WTC11 (cell line): ENCODE measurements at regions not wholly inside any gene's neighbourhood (a gene's known extent, or its start where the extent isn't known, plus 50 kb on each side); places are given as distances from the start of the nearest gene placed in this dataset.

Experiments used
- ATAC-seq: fragments of 200-7000 bp; cut with Tn5 transposase; 2 replicates; pipeline ENCODE4 v1.10.0; 2021; ENCODE audit warnings: mild to moderate bottlenecking, moderate library complexity
- CTCF ChIA-PET: fragments of 300-600 bp; sonication (Branson Sonifier 250); formaldehyde crosslinking; loops from one replicate; lab custom pipeline; 2021; ENCODE audit warnings: antibody characterized with exemption; lab: Charles Lee
- POLR2A ChIA-PET: fragments of 350-600 bp; sonication (Branson Sonifier 250); formaldehyde crosslinking; loops from one replicate; lab custom pipeline; 2021; ENCODE audit warnings: antibody characterized with exemption; lab: Charles Lee
- DNase-seq: peaks from one replicate; pipeline ENCODE4 v3.0.0; 2021; ENCODE audit warnings: low spot score
- H3K27ac Mint-ChIP-seq: 2 replicates; pipeline ENCODE4 v1.8.0; 2021; ENCODE audit warnings: mixed read lengths
- H3K27me3 Mint-ChIP-seq: 2 replicates; pipeline ENCODE4 v1.8.0; 2021; ENCODE audit warnings: low read depth, mild to moderate bottlenecking, moderate library complexity, mixed read lengths
- H3K36me3 Mint-ChIP-seq: 2 replicates; pipeline ENCODE4 v1.8.0; 2021; ENCODE audit warnings: mixed read lengths
- H3K4me1 Mint-ChIP-seq: 2 replicates; pipeline ENCODE4 v1.8.0; 2022; ENCODE audit warnings: mixed read lengths
- H3K4me3 Mint-ChIP-seq: 2 replicates; pipeline ENCODE4 v1.8.0; 2021; ENCODE audit warnings: mild to moderate bottlenecking, moderate library complexity, mixed read lengths
- H3K9me3 Mint-ChIP-seq: 2 replicates; pipeline ENCODE4 v1.8.0; 2021; ENCODE audit warnings: mixed read lengths
- AR ChIP-seq: fragments of 250-450 bp; sonication (Bioruptor Pico); IDR thresholded peaks from 2 replicates; pipeline ENCODE4 v1.9.0; 2021; ENCODE audit warnings: mild to moderate bottlenecking
- CBFB ChIP-seq: sonication (generic); formaldehyde crosslinking; IDR thresholded peaks from 2 replicates; pipeline ENCODE4 v1.8.1; 2022; ENCODE audit warnings: mild to moderate bottlenecking, low read depth, missing genetic modification reagents
- CREM ChIP-seq: sonication (generic); formaldehyde crosslinking; IDR thresholded peaks from 2 replicates; pipeline ENCODE4 v1.8.1; 2022; ENCODE audit warnings: mild to moderate bottlenecking, missing genetic modification reagents, moderate library complexity
- ELF4 ChIP-seq: sonication (generic); formaldehyde crosslinking; IDR thresholded peaks from 2 replicates; pipeline ENCODE4 v1.8.1; 2022; ENCODE audit warnings: low read depth, mild to moderate bottlenecking, moderate library complexity, missing genetic modification reagents
- ETV6 ChIP-seq: sonication (generic); formaldehyde crosslinking; IDR thresholded peaks from 2 replicates; pipeline ENCODE4 v1.8.1; 2022; ENCODE audit warnings: mild to moderate bottlenecking, missing genetic modification reagents
- FOXK1 ChIP-seq: sonication (generic); formaldehyde crosslinking; IDR thresholded peaks from 2 replicates; pipeline ENCODE4 v1.8.0; 2022; ENCODE audit warnings: mild to moderate bottlenecking, moderate library complexity, missing genetic modification reagents
- FOXP1 ChIP-seq: sonication (generic); formaldehyde crosslinking; IDR thresholded peaks from 2 replicates; pipeline ENCODE4 v1.8.0; 2022; ENCODE audit warnings: missing genetic modification reagents, mild to moderate bottlenecking, moderate library complexity, borderline replicate concordance
- HMGA2 ChIP-seq: fragments of 250-450 bp; sonication (Bioruptor Pico); IDR thresholded peaks from 2 replicates; pipeline ENCODE4 v1.4.0; 2021; ENCODE audit warnings: mild to moderate bottlenecking, moderate library complexity
- KAT7 ChIP-seq: sonication (generic); formaldehyde crosslinking; IDR thresholded peaks from 2 replicates; pipeline ENCODE4 v1.8.1; 2023; ENCODE audit warnings: missing genetic modification reagents, mild to moderate bottlenecking, borderline replicate concordance
- MAX ChIP-seq: sonication (generic); formaldehyde crosslinking; IDR thresholded peaks from 2 replicates; pipeline ENCODE4 v1.8.0; 2022; ENCODE audit warnings: mild to moderate bottlenecking, missing genetic modification reagents
- NR2C2 ChIP-seq: sonication (generic); formaldehyde crosslinking; IDR thresholded peaks from 2 replicates; pipeline ENCODE4 v1.8.0; 2022; ENCODE audit warnings: mild to moderate bottlenecking, missing genetic modification reagents
- NR3C1 ChIP-seq: sonication (generic); formaldehyde crosslinking; conservative IDR thresholded peaks from 2 replicates; pipeline ENCODE4 v1.8.1; 2023; ENCODE audit warnings: low read depth, mild to moderate bottlenecking, missing genetic modification reagents
- OVOL2 ChIP-seq: fragments of 250-450 bp; sonication (Bioruptor Pico); IDR thresholded peaks from 2 replicates; pipeline ENCODE4 v1.9.0; 2021; ENCODE audit warnings: mild to moderate bottlenecking, borderline replicate concordance
- PRRX2 ChIP-seq: fragments of 250-450 bp; sonication (Bioruptor Pico); IDR thresholded peaks from 2 replicates; pipeline ENCODE4 v1.8.0; 2021; ENCODE audit warnings: mild to moderate bottlenecking
- RELA ChIP-seq: sonication (generic); formaldehyde crosslinking; IDR thresholded peaks from 2 replicates; pipeline ENCODE4 v1.8.1; 2022; ENCODE audit warnings: missing genetic modification reagents, mild to moderate bottlenecking, borderline replicate concordance
- SOX15 ChIP-seq: fragments of 250-450 bp; sonication (Bioruptor Pico); IDR thresholded peaks from 2 replicates; pipeline ENCODE4 v1.9.0; 2021; ENCODE audit warnings: mild to moderate bottlenecking
- TCF7 ChIP-seq: sonication (generic); formaldehyde crosslinking; IDR thresholded peaks from 2 replicates; pipeline ENCODE4 v1.8.0; 2022; ENCODE audit warnings: mild to moderate bottlenecking, low read depth, missing genetic modification reagents, moderate library complexity
- TEAD4 ChIP-seq: sonication (generic); formaldehyde crosslinking; IDR thresholded peaks from 2 replicates; pipeline ENCODE4 v1.8.0; 2022; ENCODE audit warnings: mild to moderate bottlenecking, missing genetic modification reagents
- USF1 ChIP-seq: sonication (generic); formaldehyde crosslinking; IDR thresholded peaks from 2 replicates; pipeline ENCODE4 v1.8.0; 2022; ENCODE audit warnings: mild to moderate bottlenecking, missing genetic modification reagents
- ZBTB21 ChIP-seq: sonication (generic); formaldehyde crosslinking; IDR thresholded peaks from 2 replicates; pipeline ENCODE4 v1.8.1; 2023; ENCODE audit warnings: mild to moderate bottlenecking, missing genetic modification reagents, borderline replicate concordance
- ZNF232 ChIP-seq: sonication (generic); formaldehyde crosslinking; IDR thresholded peaks from 2 replicates; pipeline ENCODE4 v1.8.0; 2022; ENCODE audit warnings: mild to moderate bottlenecking, missing genetic modification reagents
- TF ChIP-seq, protein P1 (sequence below): sonication (generic); formaldehyde crosslinking; IDR thresholded peaks from 2 replicates; pipeline ENCODE4 v1.8.0; 2022; ENCODE audit warnings: mild to moderate bottlenecking, missing genetic modification reagents
- TF ChIP-seq, protein P2 (sequence below): fragments of 250-450 bp; sonication (Bioruptor Pico); IDR thresholded peaks from 2 replicates; pipeline ENCODE4 v1.9.0; 2021; ENCODE audit warnings: mild to moderate bottlenecking, borderline replicate concordance
- TF ChIP-seq, protein P3 (sequence below): fragments of 250-450 bp; sonication (Bioruptor Pico); conservative IDR thresholded peaks from 2 replicates; pipeline ENCODE4 v1.9.0; 2021; ENCODE audit warnings: mild to moderate bottlenecking

- no peak for TF ChIP-seq AR (CRISPR knock-in tag)
- no peak for TF ChIP-seq ELF4 (CRISPR knock-in tag)
- TF ChIP-seq FOXK1 (CRISPR knock-in tag), result no peak
- TF ChIP-seq ZNF232 (CRISPR knock-in tag), result no peak
- no peak for TF ChIP-seq MAX (CRISPR knock-in tag)
Measured at GRCh38 chr5:174291162-174291561, 245.7 kb downstream of the NSG2 start (continued).

- POLR2A ChIA-PET, result no interaction called here
- TF ChIP-seq FOXP1 (no peak), SOX15 (no peak), HMGA2 (CRISPR knock-in tag) (no peak), PRRX2 (CRISPR knock-in tag) (no peak), NR3C1 (CRISPR knock-in tag) (no peak), TEAD4 (no peak), MAX (CRISPR knock-in tag) (no peak), NR2C2 (CRISPR knock-in tag) (no peak)
- ATAC-seq (no peak), DNase-seq (no peak)
- H3K4me3 Mint-ChIP-seq, result no peak overlapping the region
- H3K9me3 Mint-ChIP-seq, result peaks cover 8% of the 10 kb centered on the region
- no peaks in the 10 kb centered on the region for H3K4me1 Mint-ChIP-seq
- no peaks in the 10 kb centered on the region for H3K36me3 Mint-ChIP-seq
- no peak overlapping the region for H3K27ac Mint-ChIP-seq
- no peaks in the 10 kb centered on the region; the same call in 1 of the 2 replicates for H3K27me3 Mint-ChIP-seq
- CTCF ChIA-PET, result no interaction called here
Measured at GRCh38 chr5:174292348-174292747, 246.8 kb downstream of the NSG2 start.

- Mint-ChIP-seq H3K36me3 (0 out of 2 replicates have a peak, but pooled peaks cover under 1% of the 10 kb centered on the region), H3K27ac (no peak overlapping the region), H3K4me1 (no peaks in the 10 kb centered on the region), H3K9me3 (peaks cover 14% of the 10 kb centered on the region), H3K27me3 (no peaks in the 10 kb centered on the region; the same call in 1 of the 2 replicates), H3K4me3 (no peak overlapping the region)
- ChIA-PET POLR2A (no interaction called here), CTCF (no interaction called here)
- DNase-seq, result no peak
- no peak for ATAC-seq
- TF ChIP-seq OVOL2 (CRISPR knock-in tag) (no peak), USF1 (CRISPR knock-in tag) (no peak), FOXP1 (no peak), CBFB (CRISPR knock-in tag) (no peak), CREM (CRISPR knock-in tag) (no peak), RELA (CRISPR knock-in tag) (no peak), ZBTB21 (CRISPR knock-in tag) (no peak), ETV6 (CRISPR knock-in tag) (no peak), TCF7 (CRISPR knock-in tag) (no peak), FOXK1 (CRISPR knock-in tag) (no peak), KAT7 (CRISPR knock-in tag) (no peak)
- TF ChIP-seq, protein P1, sequence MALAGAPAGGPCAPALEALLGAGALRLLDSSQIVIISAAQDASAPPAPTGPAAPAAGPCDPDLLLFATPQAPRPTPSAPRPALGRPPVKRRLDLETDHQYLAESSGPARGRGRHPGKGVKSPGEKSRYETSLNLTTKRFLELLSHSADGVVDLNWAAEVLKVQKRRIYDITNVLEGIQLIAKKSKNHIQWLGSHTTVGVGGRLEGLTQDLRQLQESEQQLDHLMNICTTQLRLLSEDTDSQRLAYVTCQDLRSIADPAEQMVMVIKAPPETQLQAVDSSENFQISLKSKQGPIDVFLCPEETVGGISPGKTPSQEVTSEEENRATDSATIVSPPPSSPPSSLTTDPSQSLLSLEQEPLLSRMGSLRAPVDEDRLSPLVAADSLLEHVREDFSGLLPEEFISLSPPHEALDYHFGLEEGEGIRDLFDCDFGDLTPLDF (CRISPR knock-in tag), result no peak
- TF ChIP-seq, protein P2, sequence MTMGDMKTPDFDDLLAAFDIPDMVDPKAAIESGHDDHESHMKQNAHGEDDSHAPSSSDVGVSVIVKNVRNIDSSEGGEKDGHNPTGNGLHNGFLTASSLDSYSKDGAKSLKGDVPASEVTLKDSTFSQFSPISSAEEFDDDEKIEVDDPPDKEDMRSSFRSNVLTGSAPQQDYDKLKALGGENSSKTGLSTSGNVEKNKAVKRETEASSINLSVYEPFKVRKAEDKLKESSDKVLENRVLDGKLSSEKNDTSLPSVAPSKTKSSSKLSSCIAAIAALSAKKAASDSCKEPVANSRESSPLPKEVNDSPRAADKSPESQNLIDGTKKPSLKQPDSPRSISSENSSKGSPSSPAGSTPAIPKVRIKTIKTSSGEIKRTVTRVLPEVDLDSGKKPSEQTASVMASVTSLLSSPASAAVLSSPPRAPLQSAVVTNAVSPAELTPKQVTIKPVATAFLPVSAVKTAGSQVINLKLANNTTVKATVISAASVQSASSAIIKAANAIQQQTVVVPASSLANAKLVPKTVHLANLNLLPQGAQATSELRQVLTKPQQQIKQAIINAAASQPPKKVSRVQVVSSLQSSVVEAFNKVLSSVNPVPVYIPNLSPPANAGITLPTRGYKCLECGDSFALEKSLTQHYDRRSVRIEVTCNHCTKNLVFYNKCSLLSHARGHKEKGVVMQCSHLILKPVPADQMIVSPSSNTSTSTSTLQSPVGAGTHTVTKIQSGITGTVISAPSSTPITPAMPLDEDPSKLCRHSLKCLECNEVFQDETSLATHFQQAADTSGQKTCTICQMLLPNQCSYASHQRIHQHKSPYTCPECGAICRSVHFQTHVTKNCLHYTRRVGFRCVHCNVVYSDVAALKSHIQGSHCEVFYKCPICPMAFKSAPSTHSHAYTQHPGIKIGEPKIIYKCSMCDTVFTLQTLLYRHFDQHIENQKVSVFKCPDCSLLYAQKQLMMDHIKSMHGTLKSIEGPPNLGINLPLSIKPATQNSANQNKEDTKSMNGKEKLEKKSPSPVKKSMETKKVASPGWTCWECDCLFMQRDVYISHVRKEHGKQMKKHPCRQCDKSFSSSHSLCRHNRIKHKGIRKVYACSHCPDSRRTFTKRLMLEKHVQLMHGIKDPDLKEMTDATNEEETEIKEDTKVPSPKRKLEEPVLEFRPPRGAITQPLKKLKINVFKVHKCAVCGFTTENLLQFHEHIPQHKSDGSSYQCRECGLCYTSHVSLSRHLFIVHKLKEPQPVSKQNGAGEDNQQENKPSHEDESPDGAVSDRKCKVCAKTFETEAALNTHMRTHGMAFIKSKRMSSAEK (CRISPR knock-in tag), result no peak
- TF ChIP-seq, protein P3, sequence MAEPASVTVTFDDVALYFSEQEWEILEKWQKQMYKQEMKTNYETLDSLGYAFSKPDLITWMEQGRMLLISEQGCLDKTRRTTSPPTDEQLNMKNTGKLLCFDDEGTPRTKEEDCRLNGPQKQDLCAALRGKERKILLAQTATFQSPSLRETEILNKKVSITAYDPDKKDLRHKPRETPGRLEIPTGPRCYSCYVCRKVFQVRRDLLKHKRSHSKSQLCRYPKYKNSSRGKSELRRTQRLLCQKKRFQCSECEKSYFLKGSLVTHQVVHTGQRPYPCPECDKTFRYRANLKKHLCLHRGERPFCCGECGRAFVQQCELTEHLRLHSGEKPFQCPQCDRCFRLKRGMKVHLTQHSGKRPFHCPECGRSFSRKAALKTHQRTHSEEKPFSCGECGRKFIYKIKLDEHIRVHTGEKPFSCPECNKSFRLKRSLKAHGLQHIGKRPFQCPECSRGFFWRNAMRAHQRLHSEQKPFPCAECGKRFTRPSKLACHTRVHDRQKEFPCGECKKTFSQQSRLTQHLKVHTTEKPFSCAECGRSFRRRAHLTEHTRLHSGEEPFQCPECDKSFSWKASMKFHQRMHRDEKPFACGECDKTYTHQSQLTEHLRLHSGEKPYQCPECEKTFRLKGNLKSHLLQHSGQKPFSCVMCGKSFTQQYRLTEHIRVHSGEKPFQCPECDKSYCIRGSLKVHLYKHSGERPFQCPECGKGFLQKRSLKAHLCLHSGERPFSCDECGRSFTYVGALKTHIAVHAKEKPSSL, result no peak
Measured at GRCh38 chr5:174293006-174293405, 247.5 kb downstream of the NSG2 start.
